ENCODE measurements at regions not wholly inside any gene's neighbourhood (a gene's known extent, or its start where the extent isn't known, plus 50 kb on each side); places are given as distances from the start of the nearest gene placed in this dataset.

GRCh38 chr5:8247049-8247899, 378.3 kb downstream of the MTRR start:
- no peaks in the 10 kb centered on the region; a peak in 1 of 5 replicates for H3K27me3 ChIP-seq (ENCODE audit: control insufficient read depth in 1 of 2, insufficient read depth in 2 of 2, low read length in 2 of 2)
- no peaks in the 10 kb centered on the region for H4K20me1 ChIP-seq (ENCODE audit: insufficient read depth, low read length)
- CTCF ChIA-PET (ENCODE audit: low intra/inter-chr PET ratio, low total read pairs), result no interaction called here
- H3K9me3 ChIP-seq (ENCODE audit: low read length), result no peaks in the 10 kb centered on the region; the same call in 1 of the 2 replicates
- TF ChIP-seq FOSL2 (CRISPR knock-in tag; IDR thresholded peaks at IDR 0.05) (no peak), SNAPC4 (CRISPR knock-in tag; IDR thresholded peaks at IDR 0.05) (no peak), JUN (CRISPR knock-in tag; IDR thresholded peaks at IDR 0.05) (no peak), LRRFIP1 (CRISPR knock-in tag; conservative IDR thresholded peaks at IDR 0.05) (no peak), ZNF292 (CRISPR knock-in tag; IDR thresholded peaks at IDR 0.05; ENCODE audit: borderline replicate concordance, low read depth) (no peak), ZNF749 (CRISPR knock-in tag; IDR thresholded peaks at IDR 0.05; ENCODE audit: borderline replicate concordance) (no peak), AKAP8 (CRISPR knock-in tag; IDR thresholded peaks at IDR 0.05) (no peak), IKZF4 (CRISPR knock-in tag; IDR thresholded peaks at IDR 0.05; ENCODE audit: borderline replicate concordance, low read depth, not compliant biosample characterization) (no peak), SP2 (CRISPR knock-in tag; IDR thresholded peaks at IDR 0.05) (no peak), ZBTB42 (CRISPR knock-in tag; IDR thresholded peaks at IDR 0.05) (no peak), PRPF4 (IDR thresholded peaks at IDR 0.05; ENCODE audit: low read depth, low read length, poor library complexity, severe bottlenecking) (no peak), TBP (CRISPR knock-in tag; IDR thresholded peaks at IDR 0.05) (no peak), MATR3 (CRISPR knock-in tag; IDR thresholded peaks at IDR 0.05) (no peak), KAT8 (CRISPR knock-in tag; IDR thresholded peaks at IDR 0.05) (no peak)
- TF ChIP-seq, protein P1, sequence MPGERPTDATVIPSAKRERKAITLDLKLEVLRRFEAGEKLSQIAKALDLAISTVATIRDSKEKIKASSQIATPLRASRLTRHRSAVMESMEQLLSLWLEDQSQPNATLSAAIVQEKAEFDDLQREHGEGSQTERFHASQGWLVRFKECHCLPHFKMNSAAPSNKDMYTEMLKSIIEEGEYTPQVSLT (CRISPR knock-in tag; IDR thresholded peaks at IDR 0.05; ENCODE audit: borderline replicate concordance, low read depth), result no peak
- POLR2A ChIA-PET, result no interaction called here
- no peak overlapping the region for H3K27ac ChIP-seq (ENCODE audit: extremely low read length, insufficient read depth, low read length)
- no peak overlapping the region for H3K4me2 ChIP-seq (ENCODE audit: low read depth, low read length)
- no peaks in the 10 kb centered on the region for H3K4me1 ChIP-seq (ENCODE audit: insufficient read depth, low read length)
- H3K4me3 ChIP-seq (replicated peaks in 1 of 3; ENCODE audit: insufficient read depth in 1 of 3, low read depth in 2 of 3, low read length in 3 of 3), result no peak overlapping the region
- 9% methylated on average over 5 of the region's 8 CpGs for WGBS (ENCODE audit: low lambda C conversion rate)
- intact Hi-C loops (cut with micrococcal nuclease; ENCODE audit: unreplicated experiment) (no loop called here), in situ Hi-C loops (cut with HindIII; ENCODE audit: extremely low pct_ligation_motif_present, low pct_unique_long_range_greater_than_20kb) (no loop called here)
- BruUV-seq (replicated peaks), result no TSS peak
- no peak overlapping the region for H2AFZ ChIP-seq (ENCODE audit: low read length)
- H3K36me3 ChIP-seq (replicated peaks in 1 of 2; ENCODE audit: control insufficient read depth in 1 of 2, insufficient read depth in 2 of 2, low read length in 2 of 2), result no peaks in the 10 kb centered on the region
- ATAC-seq, result no peak
- no peaks in the 10 kb centered on the region for H3K79me2 ChIP-seq (ENCODE audit: insufficient read depth, low read length)
- no peak for FAIRE-seq
- no peak overlapping the region for H3K9ac ChIP-seq (ENCODE audit: insufficient read depth, low read depth, low read length)
- no peak for DNase-seq (ENCODE audit: low spot score)
